ENCODE measurements at regions not wholly inside any gene's neighbourhood (a gene's known extent, or its start where the extent isn't known, plus 50 kb on each side); places are given as distances from the start of the nearest gene placed in this dataset.

GRCh38 chr5:102018690-102019089 lies 277.4 kb downstream of the SLCO4C1 start:
- TF ChIP-seq CTCF (IDR thresholded peaks at IDR 0.05; ENCODE audit: borderline replicate concordance, extremely low read depth, low read length, poor library complexity, severe bottlenecking), result no peak
- TF ChIP-seq EZH2 (IDR thresholded peaks at IDR 0.05; ENCODE audit: borderline replicate concordance, low read depth, low read length, severe bottlenecking), result no peak

Measured in DND-41 (cell line).